LNCAP (cell line): ENCODE measurements at regions not wholly inside any gene's neighbourhood (a gene's known extent, or its start where the extent isn't known, plus 50 kb on each side); places are given as distances from the start of the nearest gene placed in this dataset.

Experiments used
- TF ChIP-seq, protein P1 (sequence below): fragments of 450-650 bp; IDR thresholded peaks from 2 replicates; pipeline ENCODE4 v1.5.1; 2017; ENCODE audit warnings: mild to moderate bottlenecking

GRCh38 chr18:67308819-67309218 is 207.7 kb downstream of the DSEL start:
- TF ChIP-seq, protein P1, sequence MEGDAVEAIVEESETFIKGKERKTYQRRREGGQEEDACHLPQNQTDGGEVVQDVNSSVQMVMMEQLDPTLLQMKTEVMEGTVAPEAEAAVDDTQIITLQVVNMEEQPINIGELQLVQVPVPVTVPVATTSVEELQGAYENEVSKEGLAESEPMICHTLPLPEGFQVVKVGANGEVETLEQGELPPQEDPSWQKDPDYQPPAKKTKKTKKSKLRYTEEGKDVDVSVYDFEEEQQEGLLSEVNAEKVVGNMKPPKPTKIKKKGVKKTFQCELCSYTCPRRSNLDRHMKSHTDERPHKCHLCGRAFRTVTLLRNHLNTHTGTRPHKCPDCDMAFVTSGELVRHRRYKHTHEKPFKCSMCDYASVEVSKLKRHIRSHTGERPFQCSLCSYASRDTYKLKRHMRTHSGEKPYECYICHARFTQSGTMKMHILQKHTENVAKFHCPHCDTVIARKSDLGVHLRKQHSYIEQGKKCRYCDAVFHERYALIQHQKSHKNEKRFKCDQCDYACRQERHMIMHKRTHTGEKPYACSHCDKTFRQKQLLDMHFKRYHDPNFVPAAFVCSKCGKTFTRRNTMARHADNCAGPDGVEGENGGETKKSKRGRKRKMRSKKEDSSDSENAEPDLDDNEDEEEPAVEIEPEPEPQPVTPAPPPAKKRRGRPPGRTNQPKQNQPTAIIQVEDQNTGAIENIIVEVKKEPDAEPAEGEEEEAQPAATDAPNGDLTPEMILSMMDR, result no peak

DNA sequence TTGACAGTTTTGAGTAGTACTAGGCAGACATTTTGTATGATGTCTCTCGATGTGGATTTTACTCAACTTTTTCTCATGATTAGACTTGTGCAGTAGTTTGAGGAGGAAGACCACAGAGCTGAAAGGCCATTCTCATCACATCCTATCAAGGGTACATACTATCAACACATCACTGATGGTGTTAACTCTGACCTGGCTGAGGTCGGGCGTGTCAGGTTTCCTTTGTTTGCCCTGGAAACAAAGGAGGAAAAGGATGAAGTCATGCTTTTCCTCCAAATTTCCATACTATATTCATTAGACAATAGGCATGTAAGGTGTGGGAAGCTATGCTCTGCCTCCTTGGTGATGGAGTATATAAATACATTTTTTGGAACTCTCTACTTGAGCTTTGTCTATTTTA is 211.1 kb downstream of the DSEL start:
- TF ChIP-seq, protein P1, result no peak

- TF ChIP-seq, protein P1, result no peak
These were observed 214.5 kb downstream of the DSEL start for GRCh38 chr18:67302043-67302442.

DNA sequence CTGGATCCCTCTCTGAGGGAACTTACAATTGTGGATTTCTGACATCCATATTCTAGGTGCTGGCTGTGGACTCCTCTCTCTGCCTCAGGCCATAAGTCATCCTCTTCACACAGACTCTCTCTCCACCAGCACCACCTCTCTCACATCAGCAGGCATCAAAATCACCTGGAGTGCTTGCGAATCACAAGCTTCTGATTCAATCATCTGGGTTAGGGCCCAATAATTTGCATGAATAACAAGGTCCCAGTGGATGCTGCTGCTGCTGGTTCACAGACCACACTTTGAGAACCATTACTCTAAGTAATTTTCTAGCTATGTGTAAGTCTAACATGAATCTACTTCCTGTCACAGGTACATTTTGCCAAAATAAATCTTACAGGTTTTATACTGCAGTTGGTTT is 214.9 kb downstream of the DSEL start:
- TF ChIP-seq, protein P1, result no peak

- TF ChIP-seq, protein P1, result no peak
These were observed 216.0 kb downstream of the DSEL start for GRCh38 chr18:67300498-67300897.

DNA sequence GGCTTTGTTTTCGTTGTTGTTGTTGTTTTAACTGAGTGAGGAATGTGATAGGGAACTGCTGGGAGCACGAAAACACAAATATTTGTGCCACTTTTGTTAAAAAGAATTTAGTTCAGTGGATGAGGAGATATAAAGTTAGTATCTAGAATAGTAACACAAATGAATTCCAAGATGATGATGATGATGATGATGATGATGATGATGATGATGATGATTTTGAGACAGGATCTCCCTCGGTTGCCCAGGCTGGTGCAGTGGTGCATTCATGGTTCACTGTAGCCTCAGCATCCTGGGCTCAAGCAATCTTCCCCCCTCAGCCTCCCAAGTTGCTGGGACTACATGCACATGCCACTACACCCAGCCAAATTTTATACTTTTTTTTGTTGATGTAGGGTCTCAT is 223.7 kb downstream of the DSEL start:
- TF ChIP-seq, protein P1, result no peak

GRCh38 chr18:67290421-67290820 is 226.1 kb downstream of the DSEL start:
- TF ChIP-seq, protein P1, result no peak

- TF ChIP-seq, protein P1, result no peak
These were observed 230.9 kb downstream of the DSEL start for GRCh38 chr18:67285583-67285982.
